Fibroblast of mammary gland (primary cell): ENCODE measurements at regions not wholly inside any gene's neighbourhood (a gene's known extent, or its start where the extent isn't known, plus 50 kb on each side); places are given as distances from the start of the nearest gene placed in this dataset.
"Not testable (repeated sequence)": the region's sequence is repeated elsewhere in the genome, so short reads cannot be mapped to it uniquely, and the experiment has no call there.

Experiments
- DNase-seq: peaks from one replicate; pipeline ENCODE4 v3.0.0-alpha.2; 2010; ENCODE audit warnings: low read depth
- H3K4me3 ChIP-seq: 2 replicates; pipeline ENCODE4 v1.5.1; 2011; ENCODE audit warnings: low read depth, mild to moderate bottlenecking, low read length, moderate library complexity; ENCODE audit not compliant: control insufficient read depth
- TF ChIP-seq, protein P1 (sequence below): conservative IDR thresholded peaks from 2 replicates; pipeline ENCODE4 v1.5.1; 2011; ENCODE audit warnings: low read depth, low read length, inconsistent platforms; ENCODE audit not compliant: control insufficient read depth, insufficient read depth

DNA sequence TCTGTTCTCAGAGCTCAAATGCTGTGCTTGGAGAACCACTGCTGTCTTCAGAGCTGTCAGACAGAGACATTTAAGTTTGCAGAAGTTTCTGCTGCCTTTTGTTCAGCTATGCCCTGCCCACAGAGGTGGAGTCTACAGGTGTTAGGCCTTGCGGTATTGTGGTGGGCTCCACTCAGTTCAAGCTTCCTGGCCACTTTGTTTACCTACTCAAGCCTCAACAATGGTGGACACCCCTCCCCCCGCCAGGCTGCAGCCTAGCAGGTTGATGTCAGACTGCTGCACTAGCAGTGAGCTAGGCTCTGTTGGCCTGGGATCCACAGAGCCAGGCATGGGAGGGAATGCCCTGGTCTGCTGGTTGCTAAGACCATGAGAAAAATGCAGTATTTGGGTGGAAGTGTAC is 323.8 kb downstream of the BCAT1 start:
- no peak overlapping the region for H3K4me3 ChIP-seq
- TF ChIP-seq, protein P1, sequence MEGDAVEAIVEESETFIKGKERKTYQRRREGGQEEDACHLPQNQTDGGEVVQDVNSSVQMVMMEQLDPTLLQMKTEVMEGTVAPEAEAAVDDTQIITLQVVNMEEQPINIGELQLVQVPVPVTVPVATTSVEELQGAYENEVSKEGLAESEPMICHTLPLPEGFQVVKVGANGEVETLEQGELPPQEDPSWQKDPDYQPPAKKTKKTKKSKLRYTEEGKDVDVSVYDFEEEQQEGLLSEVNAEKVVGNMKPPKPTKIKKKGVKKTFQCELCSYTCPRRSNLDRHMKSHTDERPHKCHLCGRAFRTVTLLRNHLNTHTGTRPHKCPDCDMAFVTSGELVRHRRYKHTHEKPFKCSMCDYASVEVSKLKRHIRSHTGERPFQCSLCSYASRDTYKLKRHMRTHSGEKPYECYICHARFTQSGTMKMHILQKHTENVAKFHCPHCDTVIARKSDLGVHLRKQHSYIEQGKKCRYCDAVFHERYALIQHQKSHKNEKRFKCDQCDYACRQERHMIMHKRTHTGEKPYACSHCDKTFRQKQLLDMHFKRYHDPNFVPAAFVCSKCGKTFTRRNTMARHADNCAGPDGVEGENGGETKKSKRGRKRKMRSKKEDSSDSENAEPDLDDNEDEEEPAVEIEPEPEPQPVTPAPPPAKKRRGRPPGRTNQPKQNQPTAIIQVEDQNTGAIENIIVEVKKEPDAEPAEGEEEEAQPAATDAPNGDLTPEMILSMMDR: no peak
- no peak for DNase-seq

DNA sequence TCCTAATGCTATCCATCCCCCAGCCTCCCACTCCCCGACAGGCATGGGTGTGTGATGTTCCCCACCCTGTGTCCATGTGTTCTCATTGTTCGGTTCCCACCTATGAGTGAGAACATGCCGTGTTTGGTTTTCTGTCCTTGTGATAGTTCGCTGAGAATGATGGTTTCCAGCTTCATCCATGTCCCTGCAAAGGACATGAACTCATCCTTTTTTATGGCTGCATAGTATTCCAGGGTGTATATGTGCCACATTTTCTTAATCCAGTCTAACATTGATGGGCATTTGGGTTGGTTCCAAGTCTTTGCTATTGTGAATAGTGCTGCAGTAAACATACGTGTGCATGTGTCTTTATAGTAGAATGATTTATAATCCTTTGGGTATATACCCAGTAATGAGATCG is 328.9 kb downstream of the BCAT1 start:
- not testable (repeated sequence) for DNase-seq, H3K4me3 ChIP-seq

DNA sequence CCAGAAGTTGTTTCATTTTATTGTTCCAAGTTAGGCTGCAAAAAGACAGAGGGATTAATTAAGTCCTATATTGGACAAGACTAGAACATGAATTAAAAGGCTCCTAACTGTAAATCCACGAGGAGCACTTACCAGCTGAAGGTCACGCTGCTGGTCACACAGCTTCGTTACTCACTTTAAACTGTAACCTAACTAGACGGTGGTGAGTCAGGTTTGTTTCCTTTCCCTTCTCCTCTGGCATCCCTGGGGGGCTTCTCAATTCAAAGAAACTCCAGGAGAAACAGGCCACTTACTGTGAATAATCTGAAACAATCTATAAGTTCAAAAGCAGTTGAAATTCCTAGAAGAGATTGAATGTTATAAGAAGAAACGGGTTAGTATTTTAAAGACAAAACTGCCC is 331.4 kb downstream of the BCAT1 start:
- no peak overlapping the region for H3K4me3 ChIP-seq
- DNase-seq: peak; percentile 73
- TF ChIP-seq, protein P1: no peak

DNA sequence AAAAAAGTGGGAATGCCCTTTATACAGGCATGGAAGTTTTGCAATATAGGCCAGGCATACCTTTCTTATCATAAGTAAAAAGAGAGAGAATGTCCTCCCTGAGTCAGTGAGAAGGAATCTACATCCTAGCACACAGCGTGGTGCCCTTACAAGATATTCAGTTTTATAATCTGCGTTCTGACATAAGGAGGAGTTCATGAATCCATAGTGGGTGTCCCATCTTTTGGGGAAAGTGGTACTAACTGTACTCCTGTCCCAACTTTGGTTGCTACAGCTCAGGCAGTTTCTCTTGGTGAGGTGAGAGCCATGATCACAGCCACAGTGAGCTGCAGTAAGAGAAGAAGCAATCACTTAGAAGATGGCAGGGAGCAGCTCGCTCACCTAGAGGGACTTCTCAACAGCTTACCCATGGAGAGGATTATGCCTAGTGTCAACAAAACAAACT is 332.9 kb downstream of the BCAT1 start:
- DNase-seq: peak; percentile 20
- H3K4me3 ChIP-seq: no peak overlapping the region
- TF ChIP-seq, protein P1: no peak

DNA sequence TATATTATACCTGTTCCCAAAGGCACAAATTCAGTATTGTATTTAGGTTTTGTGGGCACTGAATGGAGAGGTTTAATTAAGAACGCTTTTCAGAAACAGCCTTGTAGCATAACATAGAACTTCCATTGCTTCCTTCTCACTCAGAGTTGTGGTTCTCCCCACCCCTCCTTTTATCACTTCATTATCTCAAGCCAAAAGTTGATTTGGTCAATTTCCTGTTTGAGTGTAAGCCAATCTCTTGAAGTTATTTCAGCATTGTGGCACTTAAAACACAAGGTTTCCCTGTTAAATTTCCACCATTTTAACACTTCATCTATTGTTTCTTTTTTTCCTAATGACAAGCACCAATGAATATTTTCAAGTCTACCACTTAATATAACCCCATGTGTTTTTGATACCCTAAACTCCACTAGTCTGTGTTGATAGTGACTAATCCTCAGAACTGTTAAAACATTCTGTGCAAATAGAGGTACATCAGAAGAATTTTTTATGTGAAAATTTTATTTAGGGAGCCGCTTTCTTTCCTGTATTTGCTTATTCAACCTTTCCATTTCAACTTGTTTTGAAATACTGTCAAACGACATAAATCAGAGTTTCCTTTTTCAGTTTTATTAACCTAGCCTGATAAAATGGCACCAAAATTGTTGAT is 340.1 kb downstream of the BCAT1 start:
- TF ChIP-seq, protein P1: no peak
- DNase-seq: peak; percentile 44
- H3K4me3 ChIP-seq: no peak overlapping the region

DNA sequence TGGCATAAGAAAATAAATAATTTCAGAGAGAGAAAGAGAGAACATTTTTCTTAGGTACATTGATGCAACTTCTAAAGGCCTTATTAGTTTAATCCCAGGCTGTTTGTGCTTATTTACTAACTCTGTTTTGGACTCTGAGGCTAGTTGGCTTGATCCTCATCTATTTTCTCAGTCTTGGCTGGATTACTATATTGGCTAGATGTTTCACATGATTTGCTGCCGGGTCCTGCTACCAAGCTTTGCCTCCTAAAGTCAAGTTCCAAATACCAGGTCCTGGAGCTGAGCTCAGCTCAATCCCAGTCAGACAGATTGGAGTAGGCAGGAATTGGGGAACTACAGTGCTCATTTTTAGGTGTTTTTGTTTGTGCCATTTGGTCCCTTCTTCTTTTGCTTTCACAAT is 340.8 kb downstream of the BCAT1 start:
- no peak for DNase-seq
- H3K4me3 ChIP-seq: no peak overlapping the region
- TF ChIP-seq, protein P1: no peak

DNA sequence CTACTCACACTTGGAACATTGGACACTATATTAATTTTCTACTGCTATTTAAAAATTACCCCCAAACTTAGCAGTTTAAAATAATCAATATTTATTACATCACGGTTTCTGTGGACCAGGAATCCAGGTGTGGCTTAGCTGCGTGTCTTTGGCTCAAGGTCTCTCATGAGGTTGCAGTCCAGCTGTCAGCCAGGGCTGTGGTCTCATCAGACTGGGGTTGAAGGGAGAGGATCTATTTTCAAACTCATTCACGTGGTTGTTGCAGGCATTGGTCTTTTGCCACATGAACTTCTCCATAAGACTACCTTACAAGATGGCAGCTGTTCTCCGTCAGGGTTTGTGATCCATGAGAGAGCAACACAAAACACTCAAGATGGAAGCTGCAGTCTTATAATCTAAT is 343.0 kb downstream of the BCAT1 start:
- TF ChIP-seq, protein P1: no peak
- H3K4me3 ChIP-seq: no peak overlapping the region
- no peak for DNase-seq
